Sigmoid colon (tissue), 6 donors: ENCODE measurements at regions not wholly inside any gene's neighbourhood (a gene's known extent, or its start where the extent isn't known, plus 50 kb on each side); places are given as distances from the start of the nearest gene placed in this dataset.

Experiments
- DNase-seq: peaks from one replicate; pipeline ENCODE4 v3.0.0-alpha.2; 2019
- H3K27ac ChIP-seq, 4 donors: fragments of 200-600 bp; sonication (generic); one replicate each; pipeline ENCODE4 v1.5.1; 2016 to 2019; ENCODE audit warnings: mild to moderate bottlenecking in 1 of 4
- H3K27me3 ChIP-seq, 3 donors: fragments of 200-600 bp; sonication (generic); one replicate each; pipeline ENCODE4 v1.5.1; 2019; ENCODE audit warnings: mild to moderate bottlenecking in 1 of 3
- H3K36me3 ChIP-seq, 4 donors: fragments of 200-600 bp; sonication (generic); one replicate each; pipeline ENCODE4 v1.5.1; 2016 to 2019
- H3K4me1 ChIP-seq, 4 donors: fragments of 200-600 bp; sonication (generic); one replicate each; pipeline ENCODE4 v1.5.1; 2017 to 2019
- H3K4me3 ChIP-seq, 4 donors: fragments of 200-600 bp; sonication (generic); one replicate each; pipeline ENCODE4 v1.5.1; 2017 to 2019; ENCODE audit warnings: mild to moderate bottlenecking in 2 of 4, moderate library complexity in 1 of 4
- H3K9me3 ChIP-seq, 4 donors: fragments of 200-600 bp in 3 of 4; sonication (generic) in 3 of 4; one replicate each; pipeline versions ENCODE4 v1.5.1 to v1.6.1; 2013 to 2019
- CTCF ChIP-seq, 4 experiments: fragments of 450-650 bp in 3 of 4; fragments of 200-600 bp in 1 of 4; IDR thresholded peaks; one replicate each; pipeline ENCODE4 v1.5.1; 2016 to 2019; ENCODE audit warnings: antibody characterized with exemption in 4 of 4, mild to moderate bottlenecking in 3 of 4, moderate library complexity in 2 of 4
- EP300 ChIP-seq, 4 donors: sonication (generic); formaldehyde crosslinking; IDR thresholded peaks; one replicate each; pipeline ENCODE4 v1.6.1; 2017; ENCODE audit warnings: antibody characterized with exemption in 4 of 4
- POLR2A ChIP-seq, 2 donors: fragments of 450-650 bp; IDR thresholded peaks; one replicate each; pipeline ENCODE4 v1.6.1; 2016; ENCODE audit warnings: antibody characterized with exemption in 2 of 2, mild to moderate bottlenecking in 2 of 2, moderate library complexity in 2 of 2
- POLR2AphosphoS5 ChIP-seq, 4 donors: sonication (generic); formaldehyde crosslinking; IDR thresholded peaks; one replicate each; pipeline ENCODE4 v1.6.1; 2017; ENCODE audit warnings: antibody characterized with exemption in 4 of 4
- WGBS, 2 donors: extraction: QIAGEN DNeasy Blood & Tissue Kit; methylation state at CpG; one replicate each; pipeline ENCODE4 v1.1.7; 2013; 5-methylcytosine and 5-hydroxymethylcytosine counted together
- intact Hi-C: fragments of 100-400 bp; cut with DNase I; formaldehyde crosslinking; loops from one replicate; pipeline ENCODE4 v1.15.1; 2023
- donor health status: healthy with polysubstance abuse.
- donor health status: healthy.

GRCh38 chr13:24023073-24023472 lies 125.8 kb upstream of the C1QTNF9B start:
- intact Hi-C loops, result no loop called here
- Histone ChIP-seq H3K27me3 (no peaks in the 10 kb centered on the region), H3K36me3 (no peaks in the 10 kb centered on the region), H3K4me3 (no peak overlapping the region), H3K27ac (no peak overlapping the region), H3K9me3 (no peaks in the 10 kb centered on the region), H3K4me1 (peaks cover 0 to 9% (median 3%) of the 10 kb centered on the region in 4 donors)
- DNase-seq, result no peak
- TF ChIP-seq POLR2AphosphoS5 (IDR thresholded peaks at IDR 0.05), result no peak
- TF ChIP-seq EP300 (IDR thresholded peaks at IDR 0.05), result no peak
- TF ChIP-seq POLR2A (IDR thresholded peaks at IDR 0.05), result no peak
- no peak for TF ChIP-seq CTCF (IDR thresholded peaks at IDR 0.05)
- WGBS, 2 donors, result 91 to 94% methylated on average over 1 of the region's 1 CpG

- H3K36me3 ChIP-seq, result no peaks in the 10 kb centered on the region
- H3K9me3 ChIP-seq, result no peaks in the 10 kb centered on the region
- no peak for TF ChIP-seq POLR2A (IDR thresholded peaks at IDR 0.05)
- H3K4me3 ChIP-seq, result no peak overlapping the region
- H3K27ac ChIP-seq, result no peak overlapping the region
- H3K4me1 ChIP-seq, result peaks cover 0 to 15% (median 11%) of the 10 kb centered on the region in 4 donors
- no peaks in the 10 kb centered on the region for H3K27me3 ChIP-seq
- intact Hi-C loops, result no loop called here
- 55 to 78% methylated on average over 4 of the region's 4 CpGs for WGBS, 2 donors
- DNase-seq, result no peak
Observed at GRCh38 chr13:24027494-24027893, 130.2 kb upstream of the C1QTNF9B start.

GRCh38 chr13:24032252-24032651 lies 128.3 kb upstream of the SPATA13 start:
- no peaks in the 10 kb centered on the region for H3K27me3 ChIP-seq
- H3K4me3 ChIP-seq, result no peak overlapping the region
- H3K9me3 ChIP-seq, result no peaks in the 10 kb centered on the region
- TF ChIP-seq POLR2AphosphoS5 (IDR thresholded peaks at IDR 0.05) (no peak), CTCF (IDR thresholded peaks at IDR 0.05) (no peak), EP300 (IDR thresholded peaks at IDR 0.05) (no peak), POLR2A (IDR thresholded peaks at IDR 0.05) (no peak)
- intact Hi-C loops, result no loop called here
- no peaks in the 10 kb centered on the region for H3K36me3 ChIP-seq
- 71 to 80% methylated on average over 2 of the region's 2 CpGs for WGBS, 2 donors
- H3K4me1 ChIP-seq, result peaks cover 0 to 43% (median 38%) of the 10 kb centered on the region in 4 donors
- peak overlapping the region; percentile 15 to 70 (median 39) for H3K27ac ChIP-seq
- no peak for DNase-seq

- H3K27ac ChIP-seq, result peak overlapping the region; percentile 40 to 70 (median 54)
- H3K9me3 ChIP-seq, result no peaks in the 10 kb centered on the region
- H3K4me1 ChIP-seq, result peaks cover 0 to 43% (median 38%) of the 10 kb centered on the region in 4 donors
- no peaks in the 10 kb centered on the region for H3K27me3 ChIP-seq
- no peak overlapping the region for H3K4me3 ChIP-seq
- intact Hi-C loops, result no loop called here
- TF ChIP-seq POLR2A (IDR thresholded peaks at IDR 0.05) (no peak), POLR2AphosphoS5 (IDR thresholded peaks at IDR 0.05) (no peak), CTCF (IDR thresholded peaks at IDR 0.05) (no peak), EP300 (IDR thresholded peaks at IDR 0.05) (no peak)
- WGBS, 2 donors, result 73 to 78% methylated on average over 2 of the region's 2 CpGs
- no peak for DNase-seq
- no peaks in the 10 kb centered on the region for H3K36me3 ChIP-seq
Observed at GRCh38 chr13:24032674-24033073, 127.8 kb upstream of the SPATA13 start.

GRCh38 chr13:24033527-24034302 lies 126.8 kb upstream of the SPATA13 start:
- DNase-seq, result no peak
- intact Hi-C loops, result no loop called here
- Histone ChIP-seq H3K9me3 (no peaks in the 10 kb centered on the region), H3K4me1 (peaks cover 0 to 50% (median 45%) of the 10 kb centered on the region in 4 donors), H3K27ac (peak overlapping the region; percentile 29 to 70 (median 54)), H3K4me3 (no peak overlapping the region), H3K27me3 (no peaks in the 10 kb centered on the region), H3K36me3 (no peaks in the 10 kb centered on the region)
- TF ChIP-seq EP300 (IDR thresholded peaks at IDR 0.05) (no peak), CTCF (IDR thresholded peaks at IDR 0.05) (no peak), POLR2A (IDR thresholded peaks at IDR 0.05) (no peak), POLR2AphosphoS5 (IDR thresholded peaks at IDR 0.05) (peak in 3 of 4 donors; percentile 24 to 57 (median 37))
- WGBS, 2 donors, result 75 to 76% methylated on average over 11 of the region's 11 CpGs
